ENCODE measurements at regions not wholly inside any gene's neighbourhood (a gene's known extent, or its start where the extent isn't known, plus 50 kb on each side); places are given as distances from the start of the nearest gene placed in this dataset.

DNA sequence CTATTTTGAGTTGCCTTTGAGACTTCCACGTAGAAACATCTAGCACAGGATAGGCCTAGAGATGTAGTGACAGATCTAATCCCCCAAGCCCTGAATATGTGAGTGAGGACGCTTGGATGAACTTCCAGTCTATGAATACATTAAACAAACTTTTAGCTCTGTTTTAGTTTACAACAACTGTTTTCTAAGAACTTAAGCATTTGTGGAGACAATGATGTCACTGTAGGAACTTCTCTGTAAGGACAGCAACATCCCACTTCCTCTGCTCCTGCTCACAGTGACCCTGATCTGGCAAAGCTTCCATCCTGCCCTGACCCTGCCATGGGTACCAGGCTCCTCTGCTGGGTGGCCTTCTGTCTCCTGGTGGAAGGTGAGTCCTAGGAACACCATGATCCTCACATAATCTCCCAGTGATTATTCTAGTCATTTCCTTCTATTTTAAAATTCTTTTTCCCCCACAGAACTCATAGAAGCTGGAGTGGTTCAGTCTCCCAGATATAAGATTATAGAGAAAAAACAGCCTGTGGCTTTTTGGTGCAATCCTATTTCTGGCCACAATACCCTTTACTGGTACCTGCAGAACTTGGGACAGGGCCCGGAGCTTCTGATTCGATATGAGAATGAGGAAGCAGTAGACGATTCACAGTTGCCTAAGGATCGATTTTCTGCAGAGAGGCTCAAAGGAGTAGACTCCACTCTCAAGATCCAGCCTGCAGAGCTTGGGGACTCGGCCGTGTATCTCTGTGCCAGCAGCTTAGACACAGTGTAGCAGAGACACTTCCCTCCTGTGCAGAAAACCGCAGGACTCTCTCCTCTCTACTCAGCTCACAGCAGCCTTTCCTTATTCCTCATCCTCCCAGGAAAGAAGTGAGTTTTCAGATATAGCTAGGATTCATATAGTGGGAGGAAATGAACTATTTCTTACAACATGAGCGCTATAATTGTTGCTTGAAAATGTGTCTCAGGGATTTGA lies 194.4 kb upstream of the PRSS1 start:
- Histone ChIP-seq H3K9me3 (ENCODE audit: control insufficient read depth in 1 of 2, insufficient read depth in 1 of 2, low read length in 2 of 2) (no peaks in the 10 kb centered on the region), H3K27me3 (ENCODE audit: control insufficient read depth in 1 of 2, insufficient read depth in 2 of 2, low read length in 2 of 2) (no peaks in the 10 kb centered on the region), H3K27ac (ENCODE audit: low read depth in 1 of 2, low read length in 2 of 2) (no peak overlapping the region), H3K36me3 (ENCODE audit: insufficient read depth, low read length) (no peaks in the 10 kb centered on the region), H3K4me1 (ENCODE audit: insufficient read depth, low read length) (peaks cover 3% of the 10 kb centered on the region), H3K4me3 (ENCODE audit: low read length) (no peak overlapping the region)
- Mint-ChIP-seq H3K4me1 (ENCODE audit: low read depth) (peaks cover 5% of the 10 kb centered on the region), H3K36me3 (ENCODE audit: low read depth) (no peaks in the 10 kb centered on the region), H3K9me3 (no peaks in the 10 kb centered on the region), H3K4me3 (no peak overlapping the region), H3K27me3 (no peaks in the 10 kb centered on the region), H3K27ac (no peak overlapping the region)
- ChIA-PET POLR2A (interaction anchor here (1.0 to 1.6 kb wide), 3 partner anchors 243 to 253 kb away, joined by 3 to 8 read pairs (median 3); no protein-coding TSS in a partner anchor), CTCF (interaction anchor here (1.4 kb wide), 1 partner anchor 32 kb away, joined by 3 read pairs; no protein-coding TSS in a partner anchor)
- no peak for DNase-seq
- TF ChIP-seq CTCF (IDR thresholded peaks at IDR 0.05), result no peak
- ATAC-seq (ENCODE audit: poor library complexity), result no peak
- intact Hi-C loops (cut with DNase I, micrococcal nuclease), result loop anchor here in 1 of 2 experiments (5.0 kb wide), 1 partner anchor 257 kb away; no protein-coding TSS in a partner anchor

GRCh38 chr7:142553216-142553615 lies 196.1 kb upstream of the PRSS1 start:
- Mint-ChIP-seq H3K9me3 (no peaks in the 10 kb centered on the region), H3K27me3 (no peaks in the 10 kb centered on the region), H3K36me3 (ENCODE audit: low read depth) (no peaks in the 10 kb centered on the region), H3K4me1 (ENCODE audit: low read depth) (peaks cover 3% of the 10 kb centered on the region), H3K27ac (no peak overlapping the region), H3K4me3 (no peak overlapping the region)
- ChIA-PET POLR2A (no interaction called here), CTCF (no interaction called here)
- Histone ChIP-seq H3K4me1 (ENCODE audit: insufficient read depth, low read length) (peaks cover 1% of the 10 kb centered on the region), H3K36me3 (ENCODE audit: insufficient read depth, low read length) (no peaks in the 10 kb centered on the region), H3K4me3 (ENCODE audit: low read length) (no peak overlapping the region), H3K27me3 (ENCODE audit: control insufficient read depth in 1 of 2, insufficient read depth in 2 of 2, low read length in 2 of 2) (no peaks in the 10 kb centered on the region), H3K27ac (ENCODE audit: low read depth in 1 of 2, low read length in 2 of 2) (no peak overlapping the region), H3K9me3 (ENCODE audit: control insufficient read depth in 1 of 2, insufficient read depth in 1 of 2, low read length in 2 of 2) (no peaks in the 10 kb centered on the region)
- no peak for ATAC-seq (ENCODE audit: poor library complexity)
- TF ChIP-seq CTCF (IDR thresholded peaks at IDR 0.05), result no peak
- intact Hi-C loops (cut with DNase I, micrococcal nuclease), result no loop called here
- DNase-seq, result no peak

GRCh38 chr7:142548978-142549377 lies 200.3 kb upstream of the PRSS1 start:
- no peaks in the 10 kb centered on the region for H3K27me3 Mint-ChIP-seq
- no peaks in the 10 kb centered on the region for H3K9me3 Mint-ChIP-seq
- H3K4me1 ChIP-seq (ENCODE audit: insufficient read depth, low read length), result no peaks in the 10 kb centered on the region
- no peak overlapping the region for H3K4me3 ChIP-seq (ENCODE audit: low read length)
- no peak for TF ChIP-seq CTCF (IDR thresholded peaks at IDR 0.05)
- no peak overlapping the region for H3K27ac Mint-ChIP-seq
- no peaks in the 10 kb centered on the region for H3K36me3 Mint-ChIP-seq (ENCODE audit: low read depth)
- H3K36me3 ChIP-seq (ENCODE audit: insufficient read depth, low read length), result no peaks in the 10 kb centered on the region
- no peaks in the 10 kb centered on the region for H3K4me1 Mint-ChIP-seq (ENCODE audit: low read depth)
- intact Hi-C loops (cut with DNase I, micrococcal nuclease), result no loop called here
- ATAC-seq (ENCODE audit: poor library complexity), result no peak
- POLR2A ChIA-PET, result no interaction called here
- H3K27me3 ChIP-seq (ENCODE audit: control insufficient read depth in 1 of 2, insufficient read depth in 2 of 2, low read length in 2 of 2), result no peaks in the 10 kb centered on the region
- H3K27ac ChIP-seq (ENCODE audit: low read depth in 1 of 2, low read length in 2 of 2), result no peak overlapping the region
- no peak for DNase-seq
- CTCF ChIA-PET, result no interaction called here
- no peaks in the 10 kb centered on the region for H3K9me3 ChIP-seq (ENCODE audit: control insufficient read depth in 1 of 2, insufficient read depth in 1 of 2, low read length in 2 of 2)
- H3K4me3 Mint-ChIP-seq, result no peak overlapping the region
